Adrenal gland (tissue), 5 donors: ENCODE measurements at regions not wholly inside any gene's neighbourhood (a gene's known extent, or its start where the extent isn't known, plus 50 kb on each side); places are given as distances from the start of the nearest gene placed in this dataset.

Experiments
- POLR2A ChIP-seq, 2 donors: fragments of 450-650 bp; IDR thresholded peaks; one replicate each; pipeline ENCODE4 v1.6.1; 2017; ENCODE audit warnings: antibody characterized with exemption in 2 of 2, mild to moderate bottlenecking in 2 of 2, moderate library complexity in 1 of 2
- TF ChIP-seq, protein P1 (sequence below), 6 experiments: fragments of 450-650 bp in 4 of 6; fragments of 200-600 bp in 2 of 6; sonication (generic) in 1 of 6; IDR thresholded peaks; 1 replicate in 5 of 6; 2 replicates in 1 of 6; pipeline versions ENCODE4 v1.5.1 to v1.8.0; 2016 to 2021; ENCODE audit warnings: antibody characterized with exemption in 6 of 6, mild to moderate bottlenecking in 2 of 6, moderate library complexity in 1 of 6
- donor health status: DM: no; HTN: no; CAD: no.

- TF ChIP-seq, protein P1, sequence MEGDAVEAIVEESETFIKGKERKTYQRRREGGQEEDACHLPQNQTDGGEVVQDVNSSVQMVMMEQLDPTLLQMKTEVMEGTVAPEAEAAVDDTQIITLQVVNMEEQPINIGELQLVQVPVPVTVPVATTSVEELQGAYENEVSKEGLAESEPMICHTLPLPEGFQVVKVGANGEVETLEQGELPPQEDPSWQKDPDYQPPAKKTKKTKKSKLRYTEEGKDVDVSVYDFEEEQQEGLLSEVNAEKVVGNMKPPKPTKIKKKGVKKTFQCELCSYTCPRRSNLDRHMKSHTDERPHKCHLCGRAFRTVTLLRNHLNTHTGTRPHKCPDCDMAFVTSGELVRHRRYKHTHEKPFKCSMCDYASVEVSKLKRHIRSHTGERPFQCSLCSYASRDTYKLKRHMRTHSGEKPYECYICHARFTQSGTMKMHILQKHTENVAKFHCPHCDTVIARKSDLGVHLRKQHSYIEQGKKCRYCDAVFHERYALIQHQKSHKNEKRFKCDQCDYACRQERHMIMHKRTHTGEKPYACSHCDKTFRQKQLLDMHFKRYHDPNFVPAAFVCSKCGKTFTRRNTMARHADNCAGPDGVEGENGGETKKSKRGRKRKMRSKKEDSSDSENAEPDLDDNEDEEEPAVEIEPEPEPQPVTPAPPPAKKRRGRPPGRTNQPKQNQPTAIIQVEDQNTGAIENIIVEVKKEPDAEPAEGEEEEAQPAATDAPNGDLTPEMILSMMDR (IDR thresholded peaks at IDR 0.05): no peak
- no peak for TF ChIP-seq POLR2A (IDR thresholded peaks at IDR 0.05)
These were observed 211.4 kb downstream of the GAS1 start for GRCh38 chr9:86735772-86736458.
